Neuronal stem cell (in vitro differentiated cells): ENCODE measurements at regions not wholly inside any gene's neighbourhood (a gene's known extent, or its start where the extent isn't known, plus 50 kb on each side); places are given as distances from the start of the nearest gene placed in this dataset.

Experiments used
- DNase-seq: peaks from one replicate; pipeline ENCODE4 v3.0.0-alpha.2; 2013; ENCODE audit warnings: low spot score
- H2AFZ ChIP-seq: one replicate; pipeline ENCODE4 v1.6.1; 2013; ENCODE audit warnings: mild to moderate bottlenecking, low read length, inconsistent platforms
- H2AK5ac ChIP-seq: 2 replicates; pipeline ENCODE4 v1.6.1; 2013; ENCODE audit warnings: low read depth, mild to moderate bottlenecking, inconsistent platforms, low read length, moderate library complexity, mixed read lengths
- H2BK120ac ChIP-seq: 2 replicates; pipeline ENCODE4 v1.6.1; 2013; ENCODE audit warnings: low read depth, mild to moderate bottlenecking, inconsistent platforms, low read length, moderate library complexity, mixed read lengths
- H2BK12ac ChIP-seq: one replicate; pipeline ENCODE4 v1.6.1; 2013; ENCODE audit warnings: low read length, inconsistent platforms
- H2BK15ac ChIP-seq: 2 replicates; pipeline ENCODE4 v1.6.1; 2013; ENCODE audit warnings: mild to moderate bottlenecking, low read length, inconsistent platforms, mixed read lengths
- H2BK5ac ChIP-seq: one replicate; pipeline ENCODE4 v1.6.1; 2013; ENCODE audit warnings: inconsistent platforms, mild to moderate bottlenecking, low read length, moderate library complexity
- H3K14ac ChIP-seq: one replicate; pipeline ENCODE4 v1.6.1; 2013; ENCODE audit warnings: low read length, inconsistent platforms
- H3K18ac ChIP-seq: 2 replicates; pipeline ENCODE4 v1.6.1; 2013; ENCODE audit warnings: low read length, inconsistent platforms
- H3K23ac ChIP-seq: 2 replicates; pipeline ENCODE4 v1.6.1; 2013; ENCODE audit warnings: low read depth, mild to moderate bottlenecking, mixed read lengths, low read length, inconsistent platforms; ENCODE audit not compliant: poor library complexity
- H3K27ac ChIP-seq: replicated peaks from 3 replicates; pipeline ENCODE4 v1.5.1; 2013; ENCODE audit warnings: low read length, inconsistent platforms
- H3K27me3 ChIP-seq, 3 experiments: 2 replicates each; pipeline ENCODE4 v1.6.1; 2013; ENCODE audit warnings: low read length in 3 of 3, mild to moderate bottlenecking in 2 of 3, inconsistent platforms in 1 of 3, low read depth in 1 of 3, mixed read lengths in 1 of 3, moderate library complexity in 1 of 3; ENCODE audit not compliant: control insufficient read depth in 3 of 3, insufficient read depth in 3 of 3
- H3K36me3 ChIP-seq, 2 donors: replicated peaks in 1 of 2; 2 replicates each; pipeline ENCODE4 v1.6.1; 2013; ENCODE audit warnings: low read length in 2 of 2; ENCODE audit not compliant: control insufficient read depth in 2 of 2, insufficient read depth in 2 of 2
- H3K4ac ChIP-seq: 2 replicates; pipeline ENCODE4 v1.6.1; 2013; ENCODE audit warnings: inconsistent platforms, mild to moderate bottlenecking, low read length, moderate library complexity
- H3K4me1 ChIP-seq, 2 donors: 1 replicate in 1 of 2; 2 replicates in 1 of 2; pipeline ENCODE4 v1.6.1; 2013; ENCODE audit warnings: low read length in 2 of 2, low read depth in 1 of 2; ENCODE audit not compliant: control insufficient read depth in 2 of 2, insufficient read depth in 1 of 2
- H3K4me2 ChIP-seq: one replicate; pipeline ENCODE4 v1.6.1; 2013; ENCODE audit warnings: mild to moderate bottlenecking, low read length, inconsistent platforms; ENCODE audit not compliant: insufficient read depth, poor library complexity, severe bottlenecking
- H3K4me3 ChIP-seq, 2 donors: 2 replicates each; pipeline ENCODE4 v1.5.1; 2013; ENCODE audit warnings: low read length in 2 of 2, mild to moderate bottlenecking in 2 of 2, inconsistent platforms in 1 of 2, moderate library complexity in 1 of 2
- H3K79me1 ChIP-seq: one replicate; pipeline ENCODE4 v1.6.1; 2013; ENCODE audit warnings: low read depth, mild to moderate bottlenecking, inconsistent platforms, low read length, moderate library complexity
- H3K9ac ChIP-seq: one replicate; pipeline ENCODE4 v1.6.1; 2013; ENCODE audit warnings: mild to moderate bottlenecking, low read depth, low read length, inconsistent platforms; ENCODE audit not compliant: poor library complexity
- H3K9me3 ChIP-seq, 2 donors: replicated peaks in 1 of 2; 2 replicates each; pipeline versions ENCODE3 to v1.6.1; 2013; ENCODE audit warnings: low read length in 2 of 2, mild to moderate bottlenecking in 2 of 2, inconsistent platforms in 1 of 2, low read depth in 1 of 2, mixed read lengths in 1 of 2, moderate library complexity in 1 of 2; ENCODE audit not compliant: control insufficient read depth in 2 of 2, insufficient read depth in 1 of 2
- H4K8ac ChIP-seq: one replicate; pipeline ENCODE4 v1.6.1; 2013; ENCODE audit warnings: low read depth, mild to moderate bottlenecking, inconsistent platforms, low read length, moderate library complexity
- H4K91ac ChIP-seq: one replicate; pipeline ENCODE4 v1.6.1; 2013; ENCODE audit warnings: low read length, low read depth, mild to moderate bottlenecking, inconsistent platforms; ENCODE audit not compliant: poor library complexity
- WGBS, 2 donors: extraction: QIAGEN DNeasy Blood & Tissue Kit; methylation state at CpG; one replicate each; pipeline ENCODE4 v1.1.7; 2013; ENCODE audit warnings: missing lambda C conversion rate in 2 of 2, mixed read lengths in 1 of 2; ENCODE audit not compliant: insufficient read length in 2 of 2, insufficient replicate concordance in 1 of 2; ENCODE audit errors: extremely low coverage in 2 of 2; 5-methylcytosine and 5-hydroxymethylcytosine counted together

- Histone ChIP-seq H4K8ac (no peak overlapping the region), H3K36me3 (peaks cover 0 to 4% of the 10 kb centered on the region in 2 donors), H2AK5ac (no peak overlapping the region), H3K14ac (no peak overlapping the region), H3K27ac (no peak overlapping the region), H3K18ac (no peak overlapping the region), H2BK5ac (no peak overlapping the region), H3K4me3 (no peak overlapping the region), H3K23ac (no peak overlapping the region), H3K27me3 (no peaks in the 10 kb centered on the region), H3K4me2 (no peak overlapping the region), H4K91ac (no peak overlapping the region), H3K4me1 (no peaks in the 10 kb centered on the region), H3K4ac (no peak overlapping the region), H2BK12ac (no peak overlapping the region), H3K79me1 (no peaks in the 10 kb centered on the region), H3K9ac (no peak overlapping the region), H2BK120ac (no peak overlapping the region), H3K9me3 (peaks cover 0 to 3% of the 10 kb centered on the region in 2 donors), H2AFZ (no peak overlapping the region), H2BK15ac (no peak overlapping the region)
- DNase-seq = no peak
- no CpG with 5 or more reads among the region's 3 CpGs for WGBS, 2 donors
Observed at GRCh38 chr7:112855227-112855626, 65.0 kb upstream of the TMEM168 start.

- H4K8ac ChIP-seq = no peak overlapping the region
Observed at GRCh38 chr7:112854169-112854568, 64.0 kb upstream of the TMEM168 start.

DNA sequence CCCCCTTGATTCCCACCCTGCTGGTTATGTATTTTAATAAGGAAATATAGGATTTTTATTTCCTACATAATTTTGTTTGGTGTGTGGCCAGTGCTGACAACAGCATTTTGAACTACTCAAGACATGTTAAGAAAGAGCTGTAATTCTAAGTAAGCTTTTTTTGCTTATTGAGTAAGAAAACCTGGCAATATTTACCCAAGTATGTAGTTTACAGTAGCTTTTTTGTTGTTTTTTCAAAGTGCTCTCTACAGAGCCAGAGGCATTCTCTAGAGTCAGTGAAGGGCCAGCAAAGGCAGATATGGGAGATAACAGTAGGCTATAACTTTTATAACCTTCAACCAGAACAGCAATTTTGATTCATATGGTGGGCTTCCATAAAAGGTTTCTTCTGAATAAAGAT lies 63.2 kb upstream of the TMEM168 start:
- Histone ChIP-seq H3K4me2 (no peak overlapping the region), H3K27ac (no peak overlapping the region), H3K4me3 (no peak overlapping the region), H4K8ac (no peak overlapping the region), H3K14ac (no peak overlapping the region), H3K9me3 (peaks cover under 1 to 3% of the 10 kb centered on the region in 2 donors), H3K23ac (no peak overlapping the region), H2BK120ac (no peak overlapping the region), H3K27me3 (no peaks in the 10 kb centered on the region), H2BK5ac (no peak overlapping the region), H3K4me1 (no peaks in the 10 kb centered on the region), H4K91ac (no peak overlapping the region), H3K4ac (no peak overlapping the region), H3K79me1 (no peaks in the 10 kb centered on the region), H3K36me3 (peaks cover 0 to 4% of the 10 kb centered on the region in 2 donors), H2BK15ac (no peak overlapping the region), H2AK5ac (no peak overlapping the region), H2AFZ (no peak overlapping the region), H3K18ac (no peak overlapping the region), H2BK12ac (no peak overlapping the region), H3K9ac (no peak overlapping the region)
- no peak for DNase-seq

More at GRCh38 chr7:112854169-112854568, 64.0 kb upstream of the TMEM168 start:
- no peak overlapping the region for H3K4me3 ChIP-seq
- H3K27me3 ChIP-seq = no peaks in the 10 kb centered on the region
- H2AK5ac ChIP-seq = no peak overlapping the region
- H3K23ac ChIP-seq = no peak overlapping the region
- H3K14ac ChIP-seq = no peak overlapping the region
- H3K4me1 ChIP-seq = no peaks in the 10 kb centered on the region
- no peak overlapping the region for H3K9ac ChIP-seq
- H3K18ac ChIP-seq = no peak overlapping the region
- H3K4me2 ChIP-seq = no peak overlapping the region
- H3K4ac ChIP-seq = no peak overlapping the region
- H3K36me3 ChIP-seq = peaks cover 0 to 4% of the 10 kb centered on the region in 2 donors
- H2AFZ ChIP-seq = no peak overlapping the region
- no peak overlapping the region for H3K27ac ChIP-seq
- no peak overlapping the region for H2BK120ac ChIP-seq
- no peak overlapping the region for H4K91ac ChIP-seq
- no peak for DNase-seq
- H2BK12ac ChIP-seq = no peak overlapping the region
- no peak overlapping the region for H2BK15ac ChIP-seq
- H2BK5ac ChIP-seq = no peak overlapping the region
- no peaks in the 10 kb centered on the region for H3K79me1 ChIP-seq
- H3K9me3 ChIP-seq = peaks cover 0 to 3% of the 10 kb centered on the region in 2 donors

GRCh38 chr7:112843151-112843550 lies 53.0 kb upstream of the TMEM168 start:
- no peak overlapping the region for H3K9ac ChIP-seq
- no peak overlapping the region for H3K4me3 ChIP-seq
- no peak overlapping the region for H2AFZ ChIP-seq
- no peak overlapping the region for H4K91ac ChIP-seq
- no peaks in the 10 kb centered on the region for H3K4me1 ChIP-seq
- no peak for DNase-seq
- no peak overlapping the region for H2AK5ac ChIP-seq
- no peak overlapping the region for H3K18ac ChIP-seq
- no peaks in the 10 kb centered on the region for H3K27me3 ChIP-seq
- no CpG with 5 or more reads among the region's 1 CpG for WGBS, 2 donors
- H3K79me1 ChIP-seq = no peaks in the 10 kb centered on the region
- no peak overlapping the region for H4K8ac ChIP-seq
- no peaks in the 10 kb centered on the region for H3K36me3 ChIP-seq
- H2BK5ac ChIP-seq = no peak overlapping the region
- peaks cover 0 to 4% of the 10 kb centered on the region in 2 donors for H3K9me3 ChIP-seq
- H3K14ac ChIP-seq = no peak overlapping the region
- no peak overlapping the region for H3K4me2 ChIP-seq
- H3K23ac ChIP-seq = no peak overlapping the region
- H2BK120ac ChIP-seq = no peak overlapping the region
- no peak overlapping the region for H3K4ac ChIP-seq
- no peak overlapping the region for H2BK15ac ChIP-seq
- H2BK12ac ChIP-seq = no peak overlapping the region
- no peak overlapping the region for H3K27ac ChIP-seq
